ENCODE measurements at regions not wholly inside any gene's neighbourhood (a gene's known extent, or its start where the extent isn't known, plus 50 kb on each side); places are given as distances from the start of the nearest gene placed in this dataset.

GRCh38 chr5:123807177-123807945 lies 295.4 kb downstream of the CSNK1G3 start:
- no peaks in the 10 kb centered on the region for H3K27me3 ChIP-seq
- H3K27ac ChIP-seq = no peak overlapping the region
- intact Hi-C loops (cut with DNase I; ENCODE audit: low total_unique reads) = no loop called here
- TF ChIP-seq POLR2AphosphoS5 (IDR thresholded peaks at IDR 0.05) = no peak
- no peak for TF ChIP-seq POLR2A (IDR thresholded peaks at IDR 0.05)
- no peak for TF ChIP-seq EP300 (IDR thresholded peaks at IDR 0.05)
- no peak for TF ChIP-seq CTCF (IDR thresholded peaks at IDR 0.05)
- WGBS, 5 donors = 60 to 76% (median 71%) methylated on average over 5 of the region's 5 CpGs
- H3K4me1 ChIP-seq = peaks cover 0 to 17% (median 7%) of the 10 kb centered on the region in 4 donors
- no peak for DNase-seq
- no peaks in the 10 kb centered on the region for H3K9me3 ChIP-seq
- no peak overlapping the region for H3K4me3 ChIP-seq
- no peaks in the 10 kb centered on the region for H3K36me3 ChIP-seq

- WGBS, 5 donors = 62 to 97% (median 85%) methylated on average over 1 of the region's 1 CpG
- Histone ChIP-seq H3K4me1 (peaks cover 0 to 17% (median 7%) of the 10 kb centered on the region in 4 donors), H3K9me3 (no peaks in the 10 kb centered on the region), H3K4me3 (no peak overlapping the region), H3K27ac (no peak overlapping the region), H3K36me3 (no peaks in the 10 kb centered on the region), H3K27me3 (no peaks in the 10 kb centered on the region)
- DNase-seq = no peak
- TF ChIP-seq EP300 (IDR thresholded peaks at IDR 0.05) = no peak
- TF ChIP-seq POLR2AphosphoS5 (IDR thresholded peaks at IDR 0.05) = no peak
- TF ChIP-seq CTCF (IDR thresholded peaks at IDR 0.05) = no peak
- TF ChIP-seq POLR2A (IDR thresholded peaks at IDR 0.05) = no peak
- intact Hi-C loops (cut with DNase I; ENCODE audit: low total_unique reads) = no loop called here
Observed at GRCh38 chr5:123806644-123807043, 294.7 kb downstream of the CSNK1G3 start.

DNA sequence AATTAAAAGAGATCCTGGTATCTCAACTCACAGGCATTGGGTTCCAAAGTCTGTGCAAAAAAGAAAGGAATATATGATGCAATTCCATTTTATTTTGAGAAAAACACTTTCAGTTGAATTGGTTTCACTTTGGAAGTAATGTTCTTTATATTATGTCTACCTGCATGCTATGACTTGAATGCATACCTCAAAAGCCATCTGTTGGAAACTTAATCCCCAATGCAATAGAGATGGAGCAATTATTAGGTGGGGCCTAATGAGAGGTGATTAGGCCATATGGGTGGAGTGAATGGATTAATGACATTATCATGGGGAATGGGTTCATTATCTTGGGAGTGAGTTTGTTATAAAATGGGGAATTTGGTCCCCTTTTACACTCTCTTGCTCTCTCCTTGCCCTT lies 293.3 kb downstream of the CSNK1G3 start:
- Histone ChIP-seq H3K9me3 (no peaks in the 10 kb centered on the region), H3K4me3 (no peak overlapping the region), H3K4me1 (peaks cover 0 to 14% (median 5%) of the 10 kb centered on the region in 4 donors), H3K36me3 (no peaks in the 10 kb centered on the region), H3K27ac (no peak overlapping the region), H3K27me3 (no peaks in the 10 kb centered on the region)
- DNase-seq = no peak
- no peak for TF ChIP-seq EP300 (IDR thresholded peaks at IDR 0.05)
- TF ChIP-seq POLR2A (IDR thresholded peaks at IDR 0.05) = no peak
- no peak for TF ChIP-seq CTCF (IDR thresholded peaks at IDR 0.05)
- no peak for TF ChIP-seq POLR2AphosphoS5 (IDR thresholded peaks at IDR 0.05)
- intact Hi-C loops (cut with DNase I; ENCODE audit: low total_unique reads) = no loop called here

DNA sequence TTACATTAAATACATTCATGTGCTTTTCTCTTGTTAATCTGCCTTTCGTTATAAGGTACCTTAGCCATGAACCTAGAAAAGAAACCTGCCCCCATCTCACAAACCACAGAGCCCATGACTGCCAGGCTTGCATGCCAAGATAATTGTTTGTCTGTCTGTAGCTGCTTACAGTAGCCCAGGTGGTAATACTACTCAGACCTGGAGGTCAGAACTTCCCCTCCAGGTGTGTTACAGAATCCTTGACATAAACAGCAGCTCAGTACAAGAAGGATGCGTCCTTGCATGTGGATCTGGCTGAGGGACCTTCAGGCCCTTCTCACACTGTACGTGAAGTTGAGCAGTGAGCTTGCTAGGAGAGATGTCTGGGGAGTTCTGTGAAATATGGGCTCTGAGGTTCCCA lies 291.4 kb downstream of the CSNK1G3 start:
- intact Hi-C loops (cut with DNase I; ENCODE audit: low total_unique reads) = no loop called here
- H3K4me1 ChIP-seq = no peaks in the 10 kb centered on the region
- no peaks in the 10 kb centered on the region for H3K27me3 ChIP-seq
- WGBS, 5 donors = 75 to 92% (median 89%) methylated on average over 3 of the region's 3 CpGs
- no peak overlapping the region for H3K4me3 ChIP-seq
- H3K36me3 ChIP-seq = no peaks in the 10 kb centered on the region
- DNase-seq = no peak
- no peak overlapping the region for H3K27ac ChIP-seq
- TF ChIP-seq POLR2AphosphoS5 (IDR thresholded peaks at IDR 0.05) (no peak), EP300 (IDR thresholded peaks at IDR 0.05) (no peak), POLR2A (IDR thresholded peaks at IDR 0.05) (no peak), CTCF (IDR thresholded peaks at IDR 0.05) (no peak)
- H3K9me3 ChIP-seq = no peaks in the 10 kb centered on the region

All from stomach (tissue), 8 donors.